Endodermal cell (in vitro differentiated cells): ENCODE measurements at regions not wholly inside any gene's neighbourhood (a gene's known extent, or its start where the extent isn't known, plus 50 kb on each side); places are given as distances from the start of the nearest gene placed in this dataset.

Source experiments
- DNase-seq: peaks from one replicate; pipeline ENCODE4 v3.0.0-alpha.2; 2017
- H3K27ac ChIP-seq: 2 replicates; pipeline ENCODE4 v1.5.1; 2013; ENCODE audit warnings: mild to moderate bottlenecking, low read depth, low read length, moderate library complexity
- H3K27me3 ChIP-seq: 2 replicates; pipeline ENCODE4 v1.6.1; 2013; ENCODE audit warnings: mild to moderate bottlenecking, low read length, moderate library complexity; ENCODE audit not compliant: insufficient read depth, control insufficient read depth, poor library complexity, severe bottlenecking
- H3K36me3 ChIP-seq: 2 replicates; pipeline ENCODE4 v1.7.0; 2013; ENCODE audit warnings: mild to moderate bottlenecking, low read length, moderate library complexity; ENCODE audit not compliant: control insufficient read depth, insufficient read depth
- H3K4me1 ChIP-seq: one replicate; pipeline ENCODE4 v1.7.0; 2013; ENCODE audit warnings: low read length; ENCODE audit not compliant: control insufficient read depth, insufficient read depth
- H3K4me3 ChIP-seq: 2 replicates; pipeline ENCODE4 v1.5.1; 2013; ENCODE audit warnings: mild to moderate bottlenecking, low read length, moderate library complexity
- H3K9ac ChIP-seq: 2 replicates; pipeline ENCODE4 v1.6.1; 2013; ENCODE audit warnings: mild to moderate bottlenecking, low read length, moderate library complexity; ENCODE audit not compliant: poor library complexity, severe bottlenecking; ENCODE audit errors: extremely low read depth
- H3K9me3 ChIP-seq: 2 replicates; pipeline ENCODE4 v1.6.1; 2013; ENCODE audit warnings: mild to moderate bottlenecking, low read length, moderate library complexity; ENCODE audit not compliant: control insufficient read depth
- H3K27ac Mint-ChIP-seq: 2 replicates; pipeline ENCODE4 v1.8.0; 2020; ENCODE audit warnings: mixed read lengths
- H3K27me3 Mint-ChIP-seq: 2 replicates; pipeline ENCODE4 v1.8.0; 2021; ENCODE audit warnings: mild to moderate bottlenecking, mixed read lengths; ENCODE audit not compliant: insufficient read depth
- H3K36me3 Mint-ChIP-seq: 2 replicates; pipeline ENCODE4 v1.8.0; 2020; ENCODE audit warnings: low read depth, mixed read lengths
- H3K4me1 Mint-ChIP-seq: 2 replicates; pipeline ENCODE4 v1.8.0; 2020; ENCODE audit warnings: mixed read lengths
- H3K4me3 Mint-ChIP-seq: 2 replicates; pipeline ENCODE4 v1.8.0; 2020; ENCODE audit warnings: mild to moderate bottlenecking, moderate library complexity, mixed read lengths
- H3K9me3 Mint-ChIP-seq: 2 replicates; pipeline ENCODE4 v1.8.0; 2020; ENCODE audit warnings: mild to moderate bottlenecking, mixed read lengths
- CTCF ChIP-seq: fragments of 200-600 bp; sonication (generic); conservative IDR thresholded peaks from 2 replicates; pipeline ENCODE4 v1.5.0; 2021; ENCODE audit warnings: antibody characterized with exemption, mild to moderate bottlenecking
- WGBS, 2 experiments: methylation state at CpG; one replicate each; pipeline versions ENCODE4 v1.1.5 to v1.1.7; 2013; ENCODE audit warnings: missing lambda C conversion rate in 2 of 2, mixed read lengths in 1 of 2; ENCODE audit not compliant: insufficient coverage in 1 of 2, insufficient read length in 1 of 2; 5-methylcytosine and 5-hydroxymethylcytosine counted together

GRCh38 chr1:212231372-212231771 lies 53.8 kb upstream of the PPP2R5A start:
- no peak overlapping the region for H3K4me3 ChIP-seq
- Mint-ChIP-seq H3K4me1 (peaks cover 18% of the 10 kb centered on the region), H3K9me3 (no peaks in the 10 kb centered on the region), H3K27ac (no peak overlapping the region), H3K4me3 (no peak overlapping the region), H3K27me3 (peaks cover 4% of the 10 kb centered on the region), H3K36me3 (no peaks in the 10 kb centered on the region)
- no peaks in the 10 kb centered on the region for H3K27me3 ChIP-seq
- no peak for TF ChIP-seq CTCF
- DNase-seq, result no peak
- H3K36me3 ChIP-seq, result no peaks in the 10 kb centered on the region
- 83 to 98% methylated on average over 1 of the region's 1 CpG for WGBS, 2 experiments
- no peak overlapping the region for H3K9ac ChIP-seq
- no peaks in the 10 kb centered on the region for H3K9me3 ChIP-seq
- H3K27ac ChIP-seq, result no peak overlapping the region
- peaks cover 5% of the 10 kb centered on the region for H3K4me1 ChIP-seq

GRCh38 chr1:212232090-212232489 lies 53.1 kb upstream of the PPP2R5A start:
- Mint-ChIP-seq H3K27ac (no peak overlapping the region), H3K4me3 (no peak overlapping the region), H3K4me1 (peaks cover 23% of the 10 kb centered on the region), H3K9me3 (no peaks in the 10 kb centered on the region), H3K27me3 (peaks cover 4% of the 10 kb centered on the region), H3K36me3 (no peaks in the 10 kb centered on the region)
- TF ChIP-seq CTCF, result no peak
- no peak for DNase-seq
- Histone ChIP-seq H3K9me3 (no peaks in the 10 kb centered on the region), H3K27me3 (no peaks in the 10 kb centered on the region), H3K27ac (no peak overlapping the region), H3K36me3 (no peaks in the 10 kb centered on the region), H3K9ac (no peak overlapping the region), H3K4me3 (no peak overlapping the region), H3K4me1 (peaks cover 9% of the 10 kb centered on the region)
- WGBS, 2 experiments, result 95 to 100% methylated on average over 1 to 3 of the region's 3 CpGs

GRCh38 chr1:212233321-212233720 lies 51.9 kb upstream of the PPP2R5A start:
- TF ChIP-seq CTCF, result no peak
- Mint-ChIP-seq H3K9me3 (no peaks in the 10 kb centered on the region), H3K4me3 (no peak overlapping the region), H3K27ac (no peak overlapping the region), H3K27me3 (peaks cover 4% of the 10 kb centered on the region), H3K36me3 (no peaks in the 10 kb centered on the region), H3K4me1 (peaks cover 32% of the 10 kb centered on the region)
- DNase-seq, result no peak
- H3K36me3 ChIP-seq, result no peaks in the 10 kb centered on the region
- no peak overlapping the region for H3K27ac ChIP-seq
- peaks cover 11% of the 10 kb centered on the region for H3K4me1 ChIP-seq
- no peak overlapping the region for H3K9ac ChIP-seq
- H3K9me3 ChIP-seq, result no peaks in the 10 kb centered on the region
- no peaks in the 10 kb centered on the region for H3K27me3 ChIP-seq
- H3K4me3 ChIP-seq, result no peak overlapping the region
